Muscle of back (tissue), 3 donors: ENCODE measurements at regions not wholly inside any gene's neighbourhood (a gene's known extent, or its start where the extent isn't known, plus 50 kb on each side); places are given as distances from the start of the nearest gene placed in this dataset.

ENCODE experiments used
- DNase-seq, 3 donors: peaks; one replicate each; pipeline versions ENCODE4 v3.0.0 to v3.0.0-alpha.2; 2013

- no peak for DNase-seq
These were observed 1164.4 kb downstream of the BRD1 start for GRCh38 chr22:48663297-48663696.

GRCh38 chr22:48662476-48663135, 1165.1 kb downstream of the BRD1 start:
- DNase-seq, result no peak

- DNase-seq, result no peak
These were observed 1165.7 kb downstream of the BRD1 start for GRCh38 chr22:48661984-48662383.

- DNase-seq, result peak in 1 of 3 donors; percentile 51
These were observed 1166.6 kb downstream of the BRD1 start for GRCh38 chr22:48660790-48661740.

- no peak for DNase-seq
These were observed 1167.4 kb downstream of the BRD1 start for GRCh38 chr22:48660104-48660789.

- no peak for DNase-seq
These were observed 1168.2 kb downstream of the BRD1 start for GRCh38 chr22:48659404-48659996.

GRCh38 chr22:48658871-48659270, 1168.8 kb downstream of the BRD1 start:
- DNase-seq, result no peak

GRCh38 chr22:48658246-48658645, 1169.4 kb downstream of the BRD1 start:
- no peak for DNase-seq

GRCh38 chr22:48654492-48654891, 1173.2 kb downstream of the BRD1 start:
- peak in 1 of 3 donors; percentile 56 for DNase-seq

- no peak for DNase-seq
These were observed 1173.7 kb downstream of the BRD1 start for GRCh38 chr22:48653929-48654328.

GRCh38 chr22:48653306-48653705, 1174.4 kb downstream of the BRD1 start:
- no peak for DNase-seq

GRCh38 chr22:48652796-48653195, 1174.9 kb downstream of the BRD1 start:
- no peak for DNase-seq

- DNase-seq, result no peak
These were observed 1175.6 kb downstream of the BRD1 start for GRCh38 chr22:48651981-48652538.

GRCh38 chr22:48651036-48651890, 1176.4 kb downstream of the BRD1 start:
- DNase-seq, result no peak

GRCh38 chr22:48650323-48651035, 1177.2 kb downstream of the BRD1 start:
- no peak for DNase-seq

GRCh38 chr22:48649466-48649865, 1178.2 kb downstream of the BRD1 start:
- DNase-seq, result no peak

GRCh38 chr22:48649031-48649430, 1178.6 kb downstream of the BRD1 start:
- no peak for DNase-seq

GRCh38 chr22:48647606-48648515, 1179.8 kb downstream of the BRD1 start:
- no peak for DNase-seq

GRCh38 chr22:48647051-48647450, 1180.6 kb downstream of the BRD1 start:
- DNase-seq, result no peak
